ENCODE measurements at regions not wholly inside any gene's neighbourhood (a gene's known extent, or its start where the extent isn't known, plus 50 kb on each side); places are given as distances from the start of the nearest gene placed in this dataset.

DNA sequence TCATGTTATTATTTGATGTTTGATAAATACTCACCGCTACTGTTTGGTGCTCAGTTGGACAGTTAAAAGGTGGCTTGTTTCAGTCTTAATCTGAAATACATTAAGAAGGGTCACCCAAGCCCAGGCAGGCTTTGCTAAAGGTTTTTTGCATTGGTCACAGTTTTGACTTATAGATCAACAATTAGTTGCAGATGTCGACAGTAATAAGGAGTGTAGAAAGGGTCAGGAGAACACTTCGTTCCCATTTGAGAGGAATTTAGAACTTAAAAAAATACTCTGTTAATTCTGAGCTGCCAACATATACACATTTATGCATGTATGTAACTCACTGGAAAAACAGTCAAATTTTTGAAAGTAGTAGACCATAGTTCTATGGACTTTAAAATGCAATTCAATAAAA lies 130.3 kb downstream of the TMEM30B start (continued):
- TF ChIP-seq, protein P1, sequence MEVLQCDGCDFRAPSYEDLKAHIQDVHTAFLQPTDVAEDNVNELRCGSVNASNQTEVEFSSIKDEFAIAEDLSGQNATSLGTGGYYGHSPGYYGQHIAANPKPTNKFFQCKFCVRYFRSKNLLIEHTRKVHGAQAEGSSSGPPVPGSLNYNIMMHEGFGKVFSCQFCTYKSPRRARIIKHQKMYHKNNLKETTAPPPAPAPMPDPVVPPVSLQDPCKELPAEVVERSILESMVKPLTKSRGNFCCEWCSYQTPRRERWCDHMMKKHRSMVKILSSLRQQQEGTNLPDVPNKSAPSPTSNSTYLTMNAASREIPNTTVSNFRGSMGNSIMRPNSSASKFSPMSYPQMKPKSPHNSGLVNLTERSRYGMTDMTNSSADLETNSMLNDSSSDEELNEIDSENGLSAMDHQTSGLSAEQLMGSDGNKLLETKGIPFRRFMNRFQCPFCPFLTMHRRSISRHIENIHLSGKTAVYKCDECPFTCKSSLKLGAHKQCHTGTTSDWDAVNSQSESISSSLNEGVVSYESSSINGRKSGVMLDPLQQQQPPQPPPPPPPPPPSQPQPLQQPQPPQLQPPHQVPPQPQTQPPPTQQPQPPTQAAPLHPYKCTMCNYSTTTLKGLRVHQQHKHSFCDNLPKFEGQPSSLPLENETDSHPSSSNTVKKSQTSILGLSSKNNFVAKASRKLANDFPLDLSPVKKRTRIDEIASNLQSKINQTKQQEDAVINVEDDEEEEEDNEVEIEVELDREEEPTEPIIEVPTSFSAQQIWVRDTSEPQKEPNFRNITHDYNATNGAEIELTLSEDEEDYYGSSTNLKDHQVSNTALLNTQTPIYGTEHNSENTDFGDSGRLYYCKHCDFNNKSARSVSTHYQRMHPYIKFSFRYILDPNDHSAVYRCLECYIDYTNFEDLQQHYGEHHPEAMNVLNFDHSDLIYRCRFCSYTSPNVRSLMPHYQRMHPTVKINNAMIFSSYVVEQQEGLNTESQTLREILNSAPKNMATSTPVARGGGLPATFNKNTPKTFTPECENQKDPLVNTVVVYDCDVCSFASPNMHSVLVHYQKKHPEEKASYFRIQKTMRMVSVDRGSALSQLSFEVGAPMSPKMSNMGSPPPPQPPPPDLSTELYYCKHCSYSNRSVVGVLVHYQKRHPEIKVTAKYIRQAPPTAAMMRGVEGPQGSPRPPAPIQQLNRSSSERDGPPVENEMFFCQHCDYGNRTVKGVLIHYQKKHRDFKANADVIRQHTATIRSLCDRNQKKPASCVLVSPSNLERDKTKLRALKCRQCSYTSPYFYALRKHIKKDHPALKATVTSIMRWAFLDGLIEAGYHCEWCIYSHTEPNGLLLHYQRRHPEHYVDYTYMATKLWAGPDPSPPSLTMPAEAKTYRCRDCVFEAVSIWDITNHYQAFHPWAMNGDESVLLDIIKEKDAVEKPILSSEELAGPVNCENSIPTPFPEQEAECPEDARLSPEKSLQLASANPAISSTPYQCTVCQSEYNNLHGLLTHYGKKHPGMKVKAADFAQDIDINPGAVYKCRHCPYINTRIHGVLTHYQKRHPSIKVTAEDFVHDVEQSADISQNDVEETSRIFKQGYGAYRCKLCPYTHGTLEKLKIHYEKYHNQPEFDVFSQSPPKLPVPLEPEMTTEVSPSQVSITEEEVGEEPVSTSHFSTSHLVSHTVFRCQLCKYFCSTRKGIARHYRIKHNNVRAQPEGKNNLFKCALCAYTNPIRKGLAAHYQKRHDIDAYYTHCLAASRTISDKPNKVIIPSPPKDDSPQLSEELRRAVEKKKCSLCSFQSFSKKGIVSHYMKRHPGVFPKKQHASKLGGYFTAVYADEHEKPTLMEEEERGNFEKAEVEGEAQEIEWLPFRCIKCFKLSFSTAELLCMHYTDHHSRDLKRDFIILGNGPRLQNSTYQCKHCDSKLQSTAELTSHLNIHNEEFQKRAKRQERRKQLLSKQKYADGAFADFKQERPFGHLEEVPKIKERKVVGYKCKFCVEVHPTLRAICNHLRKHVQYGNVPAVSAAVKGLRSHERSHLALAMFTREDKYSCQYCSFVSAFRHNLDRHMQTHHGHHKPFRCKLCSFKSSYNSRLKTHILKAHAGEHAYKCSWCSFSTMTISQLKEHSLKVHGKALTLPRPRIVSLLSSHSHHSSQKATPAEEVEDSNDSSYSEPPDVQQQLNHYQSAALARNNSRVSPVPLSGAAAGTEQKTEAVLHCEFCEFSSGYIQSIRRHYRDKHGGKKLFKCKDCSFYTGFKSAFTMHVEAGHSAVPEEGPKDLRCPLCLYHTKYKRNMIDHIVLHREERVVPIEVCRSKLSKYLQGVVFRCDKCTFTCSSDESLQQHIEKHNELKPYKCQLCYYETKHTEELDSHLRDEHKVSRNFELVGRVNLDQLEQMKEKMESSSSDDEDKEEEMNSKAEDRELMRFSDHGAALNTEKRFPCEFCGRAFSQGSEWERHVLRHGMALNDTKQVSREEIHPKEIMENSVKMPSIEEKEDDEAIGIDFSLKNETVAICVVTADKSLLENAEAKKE (CRISPR knock-in tag; IDR thresholded peaks at IDR 0.05) = no peak
- TF ChIP-seq STAT1 (IDR thresholded peaks at IDR 0.05; ENCODE audit: unreplicated experiment) (no peak), EZH2 (IDR thresholded peaks at IDR 0.05; ENCODE audit: low read depth, unreplicated experiment) (no peak)
- TF ChIP-seq, protein P2, sequence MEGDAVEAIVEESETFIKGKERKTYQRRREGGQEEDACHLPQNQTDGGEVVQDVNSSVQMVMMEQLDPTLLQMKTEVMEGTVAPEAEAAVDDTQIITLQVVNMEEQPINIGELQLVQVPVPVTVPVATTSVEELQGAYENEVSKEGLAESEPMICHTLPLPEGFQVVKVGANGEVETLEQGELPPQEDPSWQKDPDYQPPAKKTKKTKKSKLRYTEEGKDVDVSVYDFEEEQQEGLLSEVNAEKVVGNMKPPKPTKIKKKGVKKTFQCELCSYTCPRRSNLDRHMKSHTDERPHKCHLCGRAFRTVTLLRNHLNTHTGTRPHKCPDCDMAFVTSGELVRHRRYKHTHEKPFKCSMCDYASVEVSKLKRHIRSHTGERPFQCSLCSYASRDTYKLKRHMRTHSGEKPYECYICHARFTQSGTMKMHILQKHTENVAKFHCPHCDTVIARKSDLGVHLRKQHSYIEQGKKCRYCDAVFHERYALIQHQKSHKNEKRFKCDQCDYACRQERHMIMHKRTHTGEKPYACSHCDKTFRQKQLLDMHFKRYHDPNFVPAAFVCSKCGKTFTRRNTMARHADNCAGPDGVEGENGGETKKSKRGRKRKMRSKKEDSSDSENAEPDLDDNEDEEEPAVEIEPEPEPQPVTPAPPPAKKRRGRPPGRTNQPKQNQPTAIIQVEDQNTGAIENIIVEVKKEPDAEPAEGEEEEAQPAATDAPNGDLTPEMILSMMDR (conservative IDR thresholded peaks at IDR 0.05; ENCODE audit: low read depth in 2 of 2) = no peak
- TF ChIP-seq, protein P3, sequence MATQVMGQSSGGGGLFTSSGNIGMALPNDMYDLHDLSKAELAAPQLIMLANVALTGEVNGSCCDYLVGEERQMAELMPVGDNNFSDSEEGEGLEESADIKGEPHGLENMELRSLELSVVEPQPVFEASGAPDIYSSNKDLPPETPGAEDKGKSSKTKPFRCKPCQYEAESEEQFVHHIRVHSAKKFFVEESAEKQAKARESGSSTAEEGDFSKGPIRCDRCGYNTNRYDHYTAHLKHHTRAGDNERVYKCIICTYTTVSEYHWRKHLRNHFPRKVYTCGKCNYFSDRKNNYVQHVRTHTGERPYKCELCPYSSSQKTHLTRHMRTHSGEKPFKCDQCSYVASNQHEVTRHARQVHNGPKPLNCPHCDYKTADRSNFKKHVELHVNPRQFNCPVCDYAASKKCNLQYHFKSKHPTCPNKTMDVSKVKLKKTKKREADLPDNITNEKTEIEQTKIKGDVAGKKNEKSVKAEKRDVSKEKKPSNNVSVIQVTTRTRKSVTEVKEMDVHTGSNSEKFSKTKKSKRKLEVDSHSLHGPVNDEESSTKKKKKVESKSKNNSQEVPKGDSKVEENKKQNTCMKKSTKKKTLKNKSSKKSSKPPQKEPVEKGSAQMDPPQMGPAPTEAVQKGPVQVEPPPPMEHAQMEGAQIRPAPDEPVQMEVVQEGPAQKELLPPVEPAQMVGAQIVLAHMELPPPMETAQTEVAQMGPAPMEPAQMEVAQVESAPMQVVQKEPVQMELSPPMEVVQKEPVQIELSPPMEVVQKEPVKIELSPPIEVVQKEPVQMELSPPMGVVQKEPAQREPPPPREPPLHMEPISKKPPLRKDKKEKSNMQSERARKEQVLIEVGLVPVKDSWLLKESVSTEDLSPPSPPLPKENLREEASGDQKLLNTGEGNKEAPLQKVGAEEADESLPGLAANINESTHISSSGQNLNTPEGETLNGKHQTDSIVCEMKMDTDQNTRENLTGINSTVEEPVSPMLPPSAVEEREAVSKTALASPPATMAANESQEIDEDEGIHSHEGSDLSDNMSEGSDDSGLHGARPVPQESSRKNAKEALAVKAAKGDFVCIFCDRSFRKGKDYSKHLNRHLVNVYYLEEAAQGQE (IDR thresholded peaks at IDR 0.05; ENCODE audit: unreplicated experiment) = no peak

All from GM23338 (cell line).